ENCODE measurements at regions not wholly inside any gene's neighbourhood (a gene's known extent, or its start where the extent isn't known, plus 50 kb on each side); places are given as distances from the start of the nearest gene placed in this dataset.
"Not testable (repeated sequence)": the region's sequence is repeated elsewhere in the genome, so short reads cannot be mapped to it uniquely, and the experiment has no call there.

DNA sequence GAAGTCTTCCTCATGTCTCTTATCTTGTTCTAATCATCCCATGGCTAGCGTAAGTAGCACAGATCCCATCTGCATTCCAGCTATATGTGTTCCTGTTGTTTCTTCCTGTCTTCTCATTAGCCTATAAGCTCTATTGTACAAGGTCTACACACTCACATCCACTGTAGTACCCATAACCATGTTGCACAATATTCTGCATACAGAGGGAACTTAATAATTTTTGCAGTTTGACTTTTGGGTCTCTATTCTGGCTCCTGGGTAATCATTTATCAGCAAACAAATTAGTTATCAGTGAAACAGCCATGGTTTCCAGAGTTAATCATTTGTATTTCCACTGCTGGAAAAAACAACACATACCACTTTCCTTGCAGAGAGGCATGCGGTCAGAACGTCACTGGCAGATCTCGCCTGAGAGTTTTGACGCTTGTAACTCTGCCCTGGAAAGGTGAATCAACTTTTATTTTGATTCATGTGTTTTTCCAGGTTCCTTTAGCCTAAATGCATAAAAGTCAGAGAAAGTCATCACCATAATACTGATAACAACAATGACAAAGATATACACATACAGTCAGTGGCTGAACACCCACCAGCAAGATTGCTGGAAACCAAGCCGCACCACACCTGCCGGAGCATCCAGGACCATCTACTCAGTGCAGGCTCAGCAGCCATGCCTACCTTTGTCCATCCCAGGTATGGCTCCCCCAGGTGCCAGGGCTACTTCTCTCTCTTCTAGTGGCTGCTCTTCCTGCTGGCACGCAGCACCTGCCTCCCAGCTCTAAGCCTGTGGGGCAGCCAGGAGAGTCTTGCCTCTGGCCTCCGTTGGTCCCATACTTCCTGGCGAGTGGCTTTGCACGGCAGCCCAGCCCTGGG, 158.2 kb downstream of the QRSL1 start:
- CTCF ChIA-PET, result interaction anchor here (1.5 kb wide), 1 partner anchor 11 kb away, joined by 4 read pairs; no protein-coding TSS in a partner anchor
- DNase-seq (ENCODE audit: low read depth), result no peak

DNA sequence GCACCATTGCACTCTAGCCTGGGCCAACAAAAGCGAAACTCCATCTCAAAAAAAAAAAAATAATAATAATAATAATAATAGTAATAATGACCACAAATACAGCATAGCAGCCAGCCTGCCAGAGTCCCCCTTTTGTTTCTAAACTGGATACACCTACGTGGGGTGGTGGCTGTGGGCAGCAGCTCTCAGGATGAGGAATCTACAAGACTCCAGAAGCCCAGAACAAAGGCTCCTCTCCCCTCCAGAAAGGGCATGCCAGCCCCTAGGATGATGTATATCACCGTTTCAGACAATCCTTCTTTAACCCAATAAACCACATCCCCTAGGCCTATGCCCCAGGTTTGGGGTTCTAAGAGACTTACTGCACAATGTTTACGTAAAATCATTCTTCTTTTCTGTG, 155.9 kb downstream of the QRSL1 start:
- no peak overlapping the region for H3K4me3 ChIP-seq (ENCODE audit: low read depth, low read length)
- no peak for DNase-seq (ENCODE audit: low read depth)

More for the DNA sequence above, 158.2 kb downstream of the QRSL1 start:
- POLR2A ChIA-PET, result no interaction called here
- TF ChIP-seq, protein P1, sequence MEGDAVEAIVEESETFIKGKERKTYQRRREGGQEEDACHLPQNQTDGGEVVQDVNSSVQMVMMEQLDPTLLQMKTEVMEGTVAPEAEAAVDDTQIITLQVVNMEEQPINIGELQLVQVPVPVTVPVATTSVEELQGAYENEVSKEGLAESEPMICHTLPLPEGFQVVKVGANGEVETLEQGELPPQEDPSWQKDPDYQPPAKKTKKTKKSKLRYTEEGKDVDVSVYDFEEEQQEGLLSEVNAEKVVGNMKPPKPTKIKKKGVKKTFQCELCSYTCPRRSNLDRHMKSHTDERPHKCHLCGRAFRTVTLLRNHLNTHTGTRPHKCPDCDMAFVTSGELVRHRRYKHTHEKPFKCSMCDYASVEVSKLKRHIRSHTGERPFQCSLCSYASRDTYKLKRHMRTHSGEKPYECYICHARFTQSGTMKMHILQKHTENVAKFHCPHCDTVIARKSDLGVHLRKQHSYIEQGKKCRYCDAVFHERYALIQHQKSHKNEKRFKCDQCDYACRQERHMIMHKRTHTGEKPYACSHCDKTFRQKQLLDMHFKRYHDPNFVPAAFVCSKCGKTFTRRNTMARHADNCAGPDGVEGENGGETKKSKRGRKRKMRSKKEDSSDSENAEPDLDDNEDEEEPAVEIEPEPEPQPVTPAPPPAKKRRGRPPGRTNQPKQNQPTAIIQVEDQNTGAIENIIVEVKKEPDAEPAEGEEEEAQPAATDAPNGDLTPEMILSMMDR (IDR thresholded peaks at IDR 0.05; ENCODE audit: insufficient read depth, low read depth, low read length), result no peak
- no peaks in the 10 kb centered on the region for H3K27me3 ChIP-seq (ENCODE audit: control insufficient read depth, insufficient read depth, low read length)
- no peaks in the 10 kb centered on the region for H3K36me3 ChIP-seq (ENCODE audit: control insufficient read depth, insufficient read depth, low read length)
- no peak overlapping the region for H3K4me3 ChIP-seq (ENCODE audit: low read depth, low read length)

DNA sequence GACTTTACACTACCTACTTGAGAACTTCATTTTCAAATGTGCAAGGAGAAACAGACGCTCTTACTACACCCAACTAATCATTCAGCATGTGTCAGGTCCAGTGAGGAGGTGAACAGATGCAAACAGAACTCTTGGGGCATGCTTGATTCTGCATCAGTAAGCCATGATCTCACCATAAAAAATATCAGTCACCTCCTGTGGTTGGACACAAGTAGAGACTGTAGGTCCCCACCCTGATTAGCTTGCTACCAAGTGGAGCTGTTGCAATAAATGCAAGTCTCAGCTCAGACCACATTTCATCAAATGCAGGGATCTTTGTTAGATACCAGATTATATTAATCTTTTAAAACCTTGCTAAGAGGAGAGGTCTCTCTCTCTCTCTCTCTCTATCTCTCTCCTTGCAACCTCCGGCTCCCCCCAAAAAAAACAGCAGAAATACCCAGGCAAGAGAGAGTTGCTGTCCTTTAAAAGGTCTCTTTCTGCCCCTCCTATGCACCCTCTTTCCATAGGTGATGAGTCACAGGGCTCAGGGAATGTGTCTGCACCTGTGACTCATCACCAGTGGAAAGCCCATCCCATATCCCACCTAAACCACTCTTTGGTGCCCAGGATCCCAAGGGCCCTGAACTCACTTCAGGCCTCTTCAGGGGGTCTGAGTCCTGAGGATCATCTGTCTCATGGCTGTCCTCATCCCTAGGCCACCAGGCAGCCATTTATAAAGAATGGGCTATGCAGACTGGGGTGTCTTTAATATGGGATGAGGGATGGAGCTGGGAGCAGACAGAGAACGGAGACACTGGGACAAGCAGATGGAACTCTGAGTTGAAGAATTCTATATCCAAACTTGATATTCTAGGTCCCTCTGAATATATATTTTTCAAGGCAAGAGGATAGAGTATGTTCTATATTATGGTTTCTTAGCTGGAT, 154.5 kb downstream of the QRSL1 start:
- ChIA-PET POLR2A (no interaction called here), CTCF (no interaction called here)
- Histone ChIP-seq H3K4me3 (ENCODE audit: low read depth, low read length) (no peak overlapping the region), H3K27me3 (ENCODE audit: control insufficient read depth, insufficient read depth, low read length) (0 out of 2 replicates have a peak, but pooled peaks cover 1% of the 10 kb centered on the region), H3K36me3 (ENCODE audit: control insufficient read depth, insufficient read depth, low read length) (no peaks in the 10 kb centered on the region)
- DNase-seq (ENCODE audit: low read depth), result no peak
- TF ChIP-seq, protein P1 (IDR thresholded peaks at IDR 0.05; ENCODE audit: insufficient read depth, low read depth, low read length), result no peak

More for the DNA sequence above, 155.9 kb downstream of the QRSL1 start:
- ChIA-PET CTCF (interaction anchor here (0.7 kb wide), 1 partner anchor 33 kb away, joined by 3 read pairs; no protein-coding TSS in a partner anchor), POLR2A (no interaction called here)
- TF ChIP-seq, protein P1 (IDR thresholded peaks at IDR 0.05; ENCODE audit: insufficient read depth, low read depth, low read length), result no peak
- Histone ChIP-seq H3K27me3 (ENCODE audit: control insufficient read depth, insufficient read depth, low read length) (0 out of 2 replicates have a peak, but pooled peaks cover 1% of the 10 kb centered on the region), H3K36me3 (ENCODE audit: control insufficient read depth, insufficient read depth, low read length) (no peaks in the 10 kb centered on the region)

- TF ChIP-seq, protein P1 (IDR thresholded peaks at IDR 0.05; ENCODE audit: insufficient read depth, low read depth, low read length), result no peak
- POLR2A ChIA-PET, result no interaction called here
- DNase-seq (ENCODE audit: low read depth), result no peak
- CTCF ChIA-PET, result no interaction called here
- Histone ChIP-seq H3K27me3 (ENCODE audit: control insufficient read depth, insufficient read depth, low read length) (0 out of 2 replicates have a peak, but pooled peaks cover 1% of the 10 kb centered on the region), H3K4me3 (ENCODE audit: low read depth, low read length) (no peak overlapping the region), H3K36me3 (ENCODE audit: control insufficient read depth, insufficient read depth, low read length) (no peaks in the 10 kb centered on the region)
These were observed 153.3 kb downstream of the QRSL1 start for GRCh38 chr6:106782536-106783285.

- DNase-seq (ENCODE audit: low read depth); CTCF ChIA-PET; H3K4me3 ChIP-seq (ENCODE audit: low read depth, low read length); POLR2A ChIA-PET; H3K27me3 ChIP-seq (ENCODE audit: control insufficient read depth, insufficient read depth, low read length); H3K36me3 ChIP-seq (ENCODE audit: control insufficient read depth, insufficient read depth, low read length): not testable (repeated sequence)
These were observed 150.2 kb downstream of the QRSL1 start for GRCh38 chr6:106779552-106779951.
